ENCODE measurements at regions not wholly inside any gene's neighbourhood (a gene's known extent, or its start where the extent isn't known, plus 50 kb on each side); places are given as distances from the start of the nearest gene placed in this dataset.

DNA sequence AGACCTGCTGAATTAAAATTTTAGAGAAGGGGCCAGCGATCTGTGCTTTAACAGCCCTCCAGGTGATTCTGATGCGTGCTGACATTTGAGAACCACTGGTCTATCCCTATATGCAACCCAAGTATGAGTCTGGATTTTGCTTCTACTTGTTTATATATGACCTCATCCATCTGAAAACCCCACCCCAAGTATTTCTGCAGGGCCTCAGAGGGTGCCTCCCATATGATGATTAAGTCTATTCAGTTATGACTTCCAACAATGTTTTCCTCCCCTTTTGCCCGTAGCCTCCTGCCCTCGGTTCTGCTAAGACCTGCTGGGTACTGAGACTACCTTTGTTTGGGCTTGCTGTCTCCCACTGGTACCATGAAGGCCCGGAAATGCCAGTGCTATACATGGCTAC is 376.0 kb upstream of the SMARCA2 start:
- no peaks in the 10 kb centered on the region for H3K9me3 Mint-ChIP-seq
- no peak overlapping the region for H3K27ac Mint-ChIP-seq
- H3K36me3 Mint-ChIP-seq (ENCODE audit: low read depth), result no peaks in the 10 kb centered on the region
- 91 to 92% methylated on average over 4 to 5 of the region's 5 CpGs for WGBS, 2 experiments (ENCODE audit: insufficient coverage in 1 of 2, insufficient read length in 1 of 2)
- no peaks in the 10 kb centered on the region for H3K4me1 ChIP-seq (ENCODE audit: control insufficient read depth, insufficient read depth, low read length)
- no peak overlapping the region for H3K4me3 Mint-ChIP-seq
- no peak overlapping the region for H3K27ac ChIP-seq (ENCODE audit: low read depth, low read length)
- no peak for DNase-seq
- H3K9me3 ChIP-seq (ENCODE audit: control insufficient read depth, low read length), result no peaks in the 10 kb centered on the region
- H3K36me3 ChIP-seq (ENCODE audit: control insufficient read depth, insufficient read depth, low read length), result no peaks in the 10 kb centered on the region
- H3K27me3 ChIP-seq (ENCODE audit: control insufficient read depth, insufficient read depth, low read length, poor library complexity, severe bottlenecking), result no peaks in the 10 kb centered on the region
- H3K4me1 Mint-ChIP-seq, result no peaks in the 10 kb centered on the region
- H3K27me3 Mint-ChIP-seq (ENCODE audit: insufficient read depth), result peaks cover 2% of the 10 kb centered on the region
- no peak overlapping the region for H3K4me3 ChIP-seq (ENCODE audit: low read length)
- TF ChIP-seq, protein P1, sequence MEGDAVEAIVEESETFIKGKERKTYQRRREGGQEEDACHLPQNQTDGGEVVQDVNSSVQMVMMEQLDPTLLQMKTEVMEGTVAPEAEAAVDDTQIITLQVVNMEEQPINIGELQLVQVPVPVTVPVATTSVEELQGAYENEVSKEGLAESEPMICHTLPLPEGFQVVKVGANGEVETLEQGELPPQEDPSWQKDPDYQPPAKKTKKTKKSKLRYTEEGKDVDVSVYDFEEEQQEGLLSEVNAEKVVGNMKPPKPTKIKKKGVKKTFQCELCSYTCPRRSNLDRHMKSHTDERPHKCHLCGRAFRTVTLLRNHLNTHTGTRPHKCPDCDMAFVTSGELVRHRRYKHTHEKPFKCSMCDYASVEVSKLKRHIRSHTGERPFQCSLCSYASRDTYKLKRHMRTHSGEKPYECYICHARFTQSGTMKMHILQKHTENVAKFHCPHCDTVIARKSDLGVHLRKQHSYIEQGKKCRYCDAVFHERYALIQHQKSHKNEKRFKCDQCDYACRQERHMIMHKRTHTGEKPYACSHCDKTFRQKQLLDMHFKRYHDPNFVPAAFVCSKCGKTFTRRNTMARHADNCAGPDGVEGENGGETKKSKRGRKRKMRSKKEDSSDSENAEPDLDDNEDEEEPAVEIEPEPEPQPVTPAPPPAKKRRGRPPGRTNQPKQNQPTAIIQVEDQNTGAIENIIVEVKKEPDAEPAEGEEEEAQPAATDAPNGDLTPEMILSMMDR (conservative IDR thresholded peaks at IDR 0.05), result no peak
- H3K9ac ChIP-seq (ENCODE audit: extremely low read depth, low read length, poor library complexity, severe bottlenecking), result no peak overlapping the region

DNA sequence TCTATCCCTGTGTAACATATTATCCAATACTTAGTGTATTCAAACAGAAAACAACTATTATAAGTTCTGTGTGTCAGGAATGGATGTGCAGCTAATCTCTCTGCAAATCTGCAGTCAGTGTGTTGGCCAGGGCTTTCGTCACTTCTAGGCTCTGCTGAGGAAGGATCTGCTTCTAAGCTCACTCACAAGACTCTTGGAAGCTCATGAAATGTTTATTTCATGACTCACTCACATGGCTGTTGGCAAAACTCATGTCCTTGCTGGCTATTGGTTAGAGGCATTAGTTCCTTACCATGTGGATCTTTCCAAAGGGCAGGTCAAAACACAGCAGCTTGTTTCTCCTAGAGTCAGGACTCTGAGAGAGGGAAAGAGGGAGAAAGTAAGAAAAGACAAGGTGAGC is 367.4 kb upstream of the SMARCA2 start:
- no peaks in the 10 kb centered on the region for H3K4me1 ChIP-seq (ENCODE audit: control insufficient read depth, insufficient read depth, low read length)
- no peak overlapping the region for H3K4me3 Mint-ChIP-seq
- no peaks in the 10 kb centered on the region for H3K4me1 Mint-ChIP-seq
- H3K9me3 ChIP-seq (ENCODE audit: control insufficient read depth, low read length), result no peaks in the 10 kb centered on the region
- no peak overlapping the region for H3K27ac ChIP-seq (ENCODE audit: low read depth, low read length)
- no peak overlapping the region for H3K4me3 ChIP-seq (ENCODE audit: low read length)
- H3K27me3 Mint-ChIP-seq (ENCODE audit: insufficient read depth), result peaks cover 2% of the 10 kb centered on the region
- no peaks in the 10 kb centered on the region for H3K36me3 ChIP-seq (ENCODE audit: control insufficient read depth, insufficient read depth, low read length)
- DNase-seq, result no peak
- H3K9me3 Mint-ChIP-seq, result no peaks in the 10 kb centered on the region
- H3K27ac Mint-ChIP-seq, result no peak overlapping the region
- no peaks in the 10 kb centered on the region for H3K27me3 ChIP-seq (ENCODE audit: control insufficient read depth, insufficient read depth, low read length, poor library complexity, severe bottlenecking)
- TF ChIP-seq, protein P1 (conservative IDR thresholded peaks at IDR 0.05), result no peak
- H3K36me3 Mint-ChIP-seq (ENCODE audit: low read depth), result no peaks in the 10 kb centered on the region
- H3K9ac ChIP-seq (ENCODE audit: extremely low read depth, low read length, poor library complexity, severe bottlenecking), result no peak overlapping the region
- WGBS, 2 experiments (ENCODE audit: insufficient coverage in 1 of 2, insufficient read length in 1 of 2), result 89 to 92% methylated on average over 1 of the region's 1 CpG

DNA sequence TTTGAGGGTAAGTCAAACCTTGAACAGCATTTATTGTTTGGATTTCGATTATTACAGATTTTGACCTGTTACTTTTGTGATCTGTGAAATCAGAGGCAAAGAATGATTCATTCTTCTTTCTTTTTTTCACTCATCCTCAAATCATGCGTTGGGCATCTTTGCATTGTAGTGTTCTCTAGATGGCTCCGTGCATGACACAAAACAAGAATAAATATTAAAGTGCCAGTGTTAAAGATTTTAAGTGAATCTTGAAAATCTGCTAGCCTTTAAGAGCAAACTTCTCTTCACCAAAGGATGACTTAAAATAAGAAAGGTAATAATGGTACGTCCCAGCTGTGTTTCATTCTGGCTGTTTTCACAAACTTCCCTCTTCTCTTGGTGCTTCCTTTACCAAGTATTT is 361.9 kb upstream of the SMARCA2 start:
- H3K27me3 ChIP-seq (ENCODE audit: control insufficient read depth, insufficient read depth, low read length, poor library complexity, severe bottlenecking), result no peaks in the 10 kb centered on the region
- Mint-ChIP-seq H3K4me1 (no peaks in the 10 kb centered on the region), H3K9me3 (peaks cover 9% of the 10 kb centered on the region), H3K27me3 (ENCODE audit: insufficient read depth) (peaks cover 13% of the 10 kb centered on the region), H3K36me3 (ENCODE audit: low read depth) (no peaks in the 10 kb centered on the region), H3K4me3 (no peak overlapping the region), H3K27ac (no peak overlapping the region)
- WGBS, 2 experiments (ENCODE audit: insufficient coverage in 1 of 2, insufficient read length in 1 of 2), result 67 to 90% methylated on average over 1 to 4 of the region's 4 CpGs
- TF ChIP-seq, protein P1 (conservative IDR thresholded peaks at IDR 0.05), result no peak
- H3K36me3 ChIP-seq (ENCODE audit: control insufficient read depth, insufficient read depth, low read length), result no peaks in the 10 kb centered on the region
- no peaks in the 10 kb centered on the region for H3K4me1 ChIP-seq (ENCODE audit: control insufficient read depth, insufficient read depth, low read length)
- H3K9me3 ChIP-seq (ENCODE audit: control insufficient read depth, low read length), result peaks cover 5% of the 10 kb centered on the region
- no peak overlapping the region for H3K4me3 ChIP-seq (ENCODE audit: low read length)
- no peak for DNase-seq
- H3K9ac ChIP-seq (ENCODE audit: extremely low read depth, low read length, poor library complexity, severe bottlenecking), result no peak overlapping the region
- no peak overlapping the region for H3K27ac ChIP-seq (ENCODE audit: low read depth, low read length)

All from endodermal cell (in vitro differentiated cells).